ENCODE measurements at regions not wholly inside any gene's neighbourhood (a gene's known extent, or its start where the extent isn't known, plus 50 kb on each side); places are given as distances from the start of the nearest gene placed in this dataset.

DNA sequence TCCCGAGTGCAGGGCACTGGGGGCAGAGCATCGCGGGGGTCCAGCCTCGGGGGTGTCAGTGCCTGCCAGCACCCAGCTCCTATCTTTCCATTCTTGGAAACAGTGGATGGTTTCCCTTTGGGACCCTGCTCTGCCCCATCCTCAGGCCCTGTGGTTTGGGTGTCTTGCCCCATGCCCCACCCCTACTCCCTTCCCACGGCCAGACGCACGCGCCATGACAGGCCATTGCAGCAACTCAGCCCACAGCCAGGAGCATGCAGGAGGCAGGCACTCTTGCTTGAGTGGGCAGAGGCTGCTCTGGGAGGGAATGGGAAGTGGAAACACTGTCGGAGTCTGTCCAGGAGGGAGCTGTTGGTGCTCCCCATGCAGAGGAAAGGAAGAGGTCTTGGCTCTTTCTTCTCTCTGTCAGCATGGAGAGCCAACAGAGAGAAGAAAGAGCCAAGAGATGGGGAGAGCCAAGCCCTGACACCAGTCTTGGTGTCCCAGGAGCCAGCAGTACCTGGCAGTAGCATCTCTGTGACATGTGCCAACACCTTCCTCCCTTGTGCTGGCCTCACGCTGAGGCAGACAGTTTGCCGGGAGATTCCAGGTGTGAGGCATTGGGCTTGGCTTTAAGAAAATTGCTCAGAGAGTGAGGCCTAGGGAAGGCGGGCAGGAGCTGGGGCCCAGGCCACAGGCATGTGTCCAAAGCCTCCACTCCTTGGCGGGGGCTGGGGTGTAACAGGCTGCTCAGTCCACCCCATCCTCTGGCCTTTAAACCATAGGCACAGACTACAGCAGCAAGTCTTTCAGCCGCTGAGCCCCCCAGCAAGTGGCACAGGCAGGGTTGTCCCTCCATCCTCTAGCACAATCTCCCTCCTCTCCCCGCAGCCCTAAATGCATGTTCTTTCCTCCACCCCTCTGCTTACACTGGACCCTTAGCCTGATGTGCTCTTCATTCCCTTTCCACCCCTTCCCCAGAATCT is 86.7 kb upstream of the UQCRFS1 start:
- no peak for DNase-seq
- Histone ChIP-seq H3K36me3 (ENCODE audit: low read depth, missing control alignments) (no peaks in the 10 kb centered on the region), H3K9me3 (no peaks in the 10 kb centered on the region), H3K27me3 (no peaks in the 10 kb centered on the region), H3K4me3 (no peak overlapping the region), H3K27ac (no peak overlapping the region), H3K4me1 (no peaks in the 10 kb centered on the region)
- TF ChIP-seq POLR2A (IDR thresholded peaks at IDR 0.05) = no peak
- TF ChIP-seq, protein P1, sequence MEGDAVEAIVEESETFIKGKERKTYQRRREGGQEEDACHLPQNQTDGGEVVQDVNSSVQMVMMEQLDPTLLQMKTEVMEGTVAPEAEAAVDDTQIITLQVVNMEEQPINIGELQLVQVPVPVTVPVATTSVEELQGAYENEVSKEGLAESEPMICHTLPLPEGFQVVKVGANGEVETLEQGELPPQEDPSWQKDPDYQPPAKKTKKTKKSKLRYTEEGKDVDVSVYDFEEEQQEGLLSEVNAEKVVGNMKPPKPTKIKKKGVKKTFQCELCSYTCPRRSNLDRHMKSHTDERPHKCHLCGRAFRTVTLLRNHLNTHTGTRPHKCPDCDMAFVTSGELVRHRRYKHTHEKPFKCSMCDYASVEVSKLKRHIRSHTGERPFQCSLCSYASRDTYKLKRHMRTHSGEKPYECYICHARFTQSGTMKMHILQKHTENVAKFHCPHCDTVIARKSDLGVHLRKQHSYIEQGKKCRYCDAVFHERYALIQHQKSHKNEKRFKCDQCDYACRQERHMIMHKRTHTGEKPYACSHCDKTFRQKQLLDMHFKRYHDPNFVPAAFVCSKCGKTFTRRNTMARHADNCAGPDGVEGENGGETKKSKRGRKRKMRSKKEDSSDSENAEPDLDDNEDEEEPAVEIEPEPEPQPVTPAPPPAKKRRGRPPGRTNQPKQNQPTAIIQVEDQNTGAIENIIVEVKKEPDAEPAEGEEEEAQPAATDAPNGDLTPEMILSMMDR (IDR thresholded peaks at IDR 0.05) = no peak
- intact Hi-C loops (cut with DNase I; ENCODE audit: low total_unique reads) = no loop called here
- WGBS, 2 donors = 85 to 87% methylated on average over 7 to 15 of the region's 15 CpGs

DNA sequence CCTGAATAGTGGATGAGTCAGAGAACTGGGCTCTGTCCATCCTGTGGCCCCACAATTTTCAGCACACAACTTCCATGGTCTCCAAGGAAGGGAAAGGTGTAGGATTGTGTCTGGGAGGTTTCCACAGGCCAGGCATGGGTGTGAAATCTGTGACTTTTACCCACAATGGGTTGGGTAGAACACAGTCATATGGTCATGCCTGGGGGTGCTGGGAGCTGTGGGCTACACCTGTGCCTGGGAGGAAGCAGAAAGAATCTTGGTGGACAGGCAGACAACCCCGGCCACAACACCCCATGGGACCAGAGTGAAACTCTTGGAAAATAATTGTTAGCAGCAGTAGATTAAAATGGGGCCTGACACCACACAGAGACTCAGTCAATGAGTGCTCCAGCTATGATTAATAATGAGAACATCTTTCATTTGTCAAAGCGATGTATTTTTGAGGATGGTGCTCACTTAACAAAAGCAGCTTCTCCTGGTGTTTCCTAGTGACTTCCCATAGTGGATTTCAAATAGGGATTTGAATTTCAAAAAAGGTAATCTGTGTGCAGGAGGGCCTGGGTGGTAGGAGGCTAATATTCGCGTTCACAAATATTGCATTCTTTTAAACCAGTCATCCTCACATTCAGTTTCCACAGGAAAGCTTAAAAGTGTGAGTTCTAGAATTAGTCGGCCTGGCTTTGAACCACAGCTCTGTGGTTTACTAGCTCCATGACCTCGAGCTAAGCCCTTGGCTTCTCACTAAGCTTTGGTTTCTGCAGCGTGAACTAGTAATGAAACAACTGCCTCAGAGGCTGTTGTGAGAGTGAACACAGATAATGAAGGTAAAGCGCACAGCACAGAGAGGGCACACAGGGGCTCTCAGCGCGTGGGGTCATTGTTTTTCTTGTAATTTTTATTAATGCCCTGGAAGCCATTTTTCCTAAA is 89.3 kb upstream of the UQCRFS1 start:
- intact Hi-C loops (cut with DNase I; ENCODE audit: low total_unique reads) = no loop called here
- Histone ChIP-seq H3K9me3 (no peaks in the 10 kb centered on the region), H3K4me3 (no peak overlapping the region), H3K27ac (no peak overlapping the region), H3K27me3 (no peaks in the 10 kb centered on the region), H3K4me1 (no peaks in the 10 kb centered on the region), H3K36me3 (ENCODE audit: low read depth, missing control alignments) (no peaks in the 10 kb centered on the region)
- WGBS, 2 donors = 78 to 87% methylated on average over 10 of the region's 10 CpGs
- DNase-seq = no peak
- TF ChIP-seq POLR2A (IDR thresholded peaks at IDR 0.05) = no peak
- TF ChIP-seq, protein P1 (IDR thresholded peaks at IDR 0.05) = no peak

DNA sequence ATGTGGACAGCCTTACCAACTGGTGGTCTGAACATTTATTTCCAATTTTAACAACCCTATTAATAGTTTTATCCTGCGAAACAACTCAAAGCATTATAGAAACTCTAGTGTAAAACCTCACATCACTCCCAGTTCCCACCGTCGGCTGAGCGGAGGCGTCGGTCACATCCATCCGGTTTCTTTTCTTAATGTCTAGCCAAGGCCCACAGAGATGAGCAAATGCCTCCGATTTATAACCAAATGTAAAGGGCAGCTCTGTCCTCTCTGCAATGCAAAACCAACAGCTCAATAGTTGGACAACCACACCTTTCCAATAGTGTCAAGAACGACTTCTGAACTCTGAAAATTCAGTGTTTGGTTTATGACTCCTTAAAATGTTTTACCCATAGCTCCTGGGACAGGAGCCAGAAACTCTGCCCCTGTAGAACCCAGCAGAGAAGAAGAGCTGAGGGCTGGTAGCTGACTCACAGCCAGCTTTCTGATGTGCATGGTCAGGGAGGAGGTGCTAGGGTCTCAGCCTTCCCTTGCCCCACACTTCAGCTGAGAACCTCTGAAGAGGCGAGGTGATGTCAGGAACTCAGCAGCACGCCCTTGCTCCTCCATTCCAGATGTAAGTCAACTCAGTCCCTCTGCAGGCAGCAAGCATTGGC is 90.2 kb upstream of the UQCRFS1 start:
- H3K9me3 ChIP-seq = no peaks in the 10 kb centered on the region
- no peaks in the 10 kb centered on the region for H3K4me1 ChIP-seq
- intact Hi-C loops (cut with DNase I; ENCODE audit: low total_unique reads) = no loop called here
- DNase-seq = no peak
- H3K36me3 ChIP-seq (ENCODE audit: low read depth, missing control alignments) = no peaks in the 10 kb centered on the region
- no peak overlapping the region for H3K27ac ChIP-seq
- WGBS, 2 donors = 85 to 89% methylated on average over 11 of the region's 11 CpGs
- no peaks in the 10 kb centered on the region for H3K27me3 ChIP-seq
- TF ChIP-seq POLR2A (IDR thresholded peaks at IDR 0.05) = no peak
- TF ChIP-seq, protein P1 (IDR thresholded peaks at IDR 0.05) = no peak
- H3K4me3 ChIP-seq = no peak overlapping the region

DNA sequence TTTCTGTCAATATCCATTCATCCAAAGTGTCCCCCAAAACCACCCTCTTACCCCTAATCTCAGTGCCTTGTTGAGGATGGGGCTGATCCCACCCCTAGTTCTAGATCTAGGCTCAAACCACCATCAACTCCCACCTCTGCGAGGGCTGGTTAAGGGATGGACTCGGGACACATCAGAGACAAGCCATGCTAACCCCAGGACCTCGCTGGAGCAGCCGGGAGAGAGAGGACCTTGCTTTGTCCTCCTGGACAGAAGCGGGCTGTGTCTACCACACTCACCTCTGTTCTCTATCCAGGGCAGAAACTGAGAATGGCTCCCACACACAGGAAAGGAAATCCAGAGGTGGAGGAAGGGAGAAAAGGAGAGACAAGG is 90.8 kb upstream of the UQCRFS1 start:
- H3K27me3 ChIP-seq = no peaks in the 10 kb centered on the region
- H3K27ac ChIP-seq = no peak overlapping the region
- H3K4me3 ChIP-seq = no peak overlapping the region
- 80 to 94% methylated on average over 5 of the region's 5 CpGs for WGBS, 2 donors
- no peaks in the 10 kb centered on the region for H3K36me3 ChIP-seq (ENCODE audit: low read depth, missing control alignments)
- H3K4me1 ChIP-seq = no peaks in the 10 kb centered on the region
- intact Hi-C loops (cut with DNase I; ENCODE audit: low total_unique reads) = no loop called here
- H3K9me3 ChIP-seq = no peaks in the 10 kb centered on the region
- TF ChIP-seq, protein P1 (IDR thresholded peaks at IDR 0.05) = no peak
- TF ChIP-seq POLR2A (IDR thresholded peaks at IDR 0.05) = no peak
- no peak for DNase-seq
